GM04503 (cell line): ENCODE measurements at regions not wholly inside any gene's neighbourhood (a gene's known extent, or its start where the extent isn't known, plus 50 kb on each side); places are given as distances from the start of the nearest gene placed in this dataset.
"Not testable (repeated sequence)": the region's sequence is repeated elsewhere in the genome, so short reads cannot be mapped to it uniquely, and the experiment has no call there.

Experiments
- DNase-seq: peaks from one replicate; pipeline ENCODE4 v3.0.0-alpha.2; 2012; ENCODE audit warnings: low read depth

GRCh38 chr5:82544004-82544403, 265.9 kb upstream of the RPS23 start:
- no peak for DNase-seq

GRCh38 chr5:82540301-82540700, 262.1 kb upstream of the RPS23 start:
- no peak for DNase-seq

GRCh38 chr5:82538339-82539034, 260.3 kb upstream of the RPS23 start:
- no peak for DNase-seq

- no peak for DNase-seq
Observed at GRCh38 chr5:82537687-82538306, 259.6 kb upstream of the RPS23 start.

- no peak for DNase-seq
Observed at GRCh38 chr5:82534986-82535385, 256.8 kb upstream of the RPS23 start.

- DNase-seq: not testable (repeated sequence)
Observed at GRCh38 chr5:82532075-82532474, 253.9 kb upstream of the RPS23 start.

GRCh38 chr5:82526540-82526939, 248.4 kb upstream of the RPS23 start:
- DNase-seq: no peak

GRCh38 chr5:82525626-82526025, 247.5 kb upstream of the RPS23 start:
- DNase-seq: no peak

- DNase-seq: no peak
Observed at GRCh38 chr5:82523633-82524032, 245.5 kb upstream of the RPS23 start.

- DNase-seq: no peak
Observed at GRCh38 chr5:82522897-82523296, 244.7 kb upstream of the RPS23 start.

- DNase-seq: no peak
Observed at GRCh38 chr5:82521431-82522051, 243.4 kb upstream of the RPS23 start.

GRCh38 chr5:82519558-82519957, 241.4 kb upstream of the RPS23 start:
- DNase-seq: no peak

- DNase-seq: no peak
Observed at GRCh38 chr5:82517544-82518075, 239.5 kb upstream of the RPS23 start.

GRCh38 chr5:82513738-82514137, 235.6 kb upstream of the RPS23 start:
- DNase-seq: no peak

GRCh38 chr5:82512025-82512424, 233.9 kb upstream of the RPS23 start:
- DNase-seq: no peak

GRCh38 chr5:82511134-82511533, 233.0 kb upstream of the RPS23 start:
- no peak for DNase-seq

- DNase-seq: no peak
Observed at GRCh38 chr5:82509762-82510161, 231.6 kb upstream of the RPS23 start.

GRCh38 chr5:82506390-82506789, 228.2 kb upstream of the RPS23 start:
- DNase-seq: not testable (repeated sequence)

- DNase-seq: no peak
Observed at GRCh38 chr5:82499725-82500244, 221.6 kb upstream of the RPS23 start.

GRCh38 chr5:82497242-82497641, 219.1 kb upstream of the RPS23 start:
- DNase-seq: no peak

- DNase-seq: no peak
Observed at GRCh38 chr5:82494942-82495341, 216.8 kb upstream of the RPS23 start.

GRCh38 chr5:82493221-82493620, 215.1 kb upstream of the RPS23 start:
- DNase-seq: no peak

GRCh38 chr5:82491397-82491796, 213.2 kb upstream of the RPS23 start:
- no peak for DNase-seq
